ENCODE measurements at regions not wholly inside any gene's neighbourhood (a gene's known extent, or its start where the extent isn't known, plus 50 kb on each side); places are given as distances from the start of the nearest gene placed in this dataset.

GRCh38 chr5:86011937-86012336, 605.8 kb upstream of the COX7C start:
- no peak for TF ChIP-seq CTCF (IDR thresholded peaks at IDR 0.05)
- Mint-ChIP-seq H3K36me3 (ENCODE audit: low read depth) (no peaks in the 10 kb centered on the region), H3K9me3 (peaks cover 16% of the 10 kb centered on the region), H3K4me3 (no peak overlapping the region), H3K4me1 (no peaks in the 10 kb centered on the region), H3K27me3 (ENCODE audit: low read depth, poor library complexity) (peaks cover 3% of the 10 kb centered on the region), H3K27ac (no peak overlapping the region)
- no peak for DNase-seq

- no peaks in the 10 kb centered on the region for H3K4me1 Mint-ChIP-seq
- H3K36me3 Mint-ChIP-seq (ENCODE audit: low read depth) = no peaks in the 10 kb centered on the region
- H3K4me3 Mint-ChIP-seq = no peak overlapping the region
- DNase-seq = no peak
- no peaks in the 10 kb centered on the region for H3K9me3 Mint-ChIP-seq
- TF ChIP-seq CTCF (IDR thresholded peaks at IDR 0.05) = no peak
- H3K27ac Mint-ChIP-seq = no peak overlapping the region
- H3K27me3 Mint-ChIP-seq (ENCODE audit: low read depth, poor library complexity) = no peaks in the 10 kb centered on the region
These were observed 588.4 kb upstream of the COX7C start for GRCh38 chr5:86029308-86029707.

GRCh38 chr5:86030753-86031152, 587.0 kb upstream of the COX7C start:
- no peaks in the 10 kb centered on the region for H3K27me3 Mint-ChIP-seq (ENCODE audit: low read depth, poor library complexity)
- no peak overlapping the region for H3K4me3 Mint-ChIP-seq
- no peak for DNase-seq
- H3K36me3 Mint-ChIP-seq (ENCODE audit: low read depth) = no peaks in the 10 kb centered on the region
- H3K4me1 Mint-ChIP-seq = no peaks in the 10 kb centered on the region
- no peaks in the 10 kb centered on the region for H3K9me3 Mint-ChIP-seq
- H3K27ac Mint-ChIP-seq = no peak overlapping the region
- no peak for TF ChIP-seq CTCF (IDR thresholded peaks at IDR 0.05)

GRCh38 chr5:86038566-86038965, 579.2 kb upstream of the COX7C start:
- no peaks in the 10 kb centered on the region for H3K27me3 Mint-ChIP-seq (ENCODE audit: low read depth, poor library complexity)
- H3K4me1 Mint-ChIP-seq = no peaks in the 10 kb centered on the region
- DNase-seq = no peak
- H3K36me3 Mint-ChIP-seq (ENCODE audit: low read depth) = no peaks in the 10 kb centered on the region
- H3K4me3 Mint-ChIP-seq = no peak overlapping the region
- H3K27ac Mint-ChIP-seq = no peak overlapping the region
- TF ChIP-seq CTCF (IDR thresholded peaks at IDR 0.05) = no peak
- no peaks in the 10 kb centered on the region for H3K9me3 Mint-ChIP-seq

- Mint-ChIP-seq H3K4me1 (no peaks in the 10 kb centered on the region), H3K27ac (no peak overlapping the region), H3K9me3 (no peaks in the 10 kb centered on the region), H3K36me3 (ENCODE audit: low read depth) (no peaks in the 10 kb centered on the region), H3K27me3 (ENCODE audit: low read depth, poor library complexity) (no peaks in the 10 kb centered on the region), H3K4me3 (no peak overlapping the region)
- no peak for TF ChIP-seq CTCF (IDR thresholded peaks at IDR 0.05)
- DNase-seq = no peak
These were observed 578.4 kb upstream of the COX7C start for GRCh38 chr5:86039351-86039750.

- H3K27ac Mint-ChIP-seq = no peak overlapping the region
These were observed 547.0 kb upstream of the COX7C start for GRCh38 chr5:86070719-86071118.

More at GRCh38 chr5:86070719-86071118, 547.0 kb upstream of the COX7C start:
- H3K27me3 Mint-ChIP-seq (ENCODE audit: low read depth, poor library complexity) = no peaks in the 10 kb centered on the region
- DNase-seq = no peak
- H3K9me3 Mint-ChIP-seq = no peaks in the 10 kb centered on the region
- TF ChIP-seq CTCF (IDR thresholded peaks at IDR 0.05) = no peak
- no peaks in the 10 kb centered on the region for H3K36me3 Mint-ChIP-seq (ENCODE audit: low read depth)
- no peak overlapping the region for H3K4me3 Mint-ChIP-seq
- H3K4me1 Mint-ChIP-seq = no peaks in the 10 kb centered on the region
